ENCODE measurements at regions not wholly inside any gene's neighbourhood (a gene's known extent, or its start where the extent isn't known, plus 50 kb on each side); places are given as distances from the start of the nearest gene placed in this dataset.

- TF ChIP-seq, protein P1, sequence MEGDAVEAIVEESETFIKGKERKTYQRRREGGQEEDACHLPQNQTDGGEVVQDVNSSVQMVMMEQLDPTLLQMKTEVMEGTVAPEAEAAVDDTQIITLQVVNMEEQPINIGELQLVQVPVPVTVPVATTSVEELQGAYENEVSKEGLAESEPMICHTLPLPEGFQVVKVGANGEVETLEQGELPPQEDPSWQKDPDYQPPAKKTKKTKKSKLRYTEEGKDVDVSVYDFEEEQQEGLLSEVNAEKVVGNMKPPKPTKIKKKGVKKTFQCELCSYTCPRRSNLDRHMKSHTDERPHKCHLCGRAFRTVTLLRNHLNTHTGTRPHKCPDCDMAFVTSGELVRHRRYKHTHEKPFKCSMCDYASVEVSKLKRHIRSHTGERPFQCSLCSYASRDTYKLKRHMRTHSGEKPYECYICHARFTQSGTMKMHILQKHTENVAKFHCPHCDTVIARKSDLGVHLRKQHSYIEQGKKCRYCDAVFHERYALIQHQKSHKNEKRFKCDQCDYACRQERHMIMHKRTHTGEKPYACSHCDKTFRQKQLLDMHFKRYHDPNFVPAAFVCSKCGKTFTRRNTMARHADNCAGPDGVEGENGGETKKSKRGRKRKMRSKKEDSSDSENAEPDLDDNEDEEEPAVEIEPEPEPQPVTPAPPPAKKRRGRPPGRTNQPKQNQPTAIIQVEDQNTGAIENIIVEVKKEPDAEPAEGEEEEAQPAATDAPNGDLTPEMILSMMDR (IDR thresholded peaks at IDR 0.05): no peak
- TF ChIP-seq POLR2A (IDR thresholded peaks at IDR 0.05) (no peak), EP300 (IDR thresholded peaks at IDR 0.05) (no peak)
These were observed 208.7 kb upstream of the PRKCQ start for GRCh38 chr10:6788731-6789130.
